ENCODE measurements at regions not wholly inside any gene's neighbourhood (a gene's known extent, or its start where the extent isn't known, plus 50 kb on each side); places are given as distances from the start of the nearest gene placed in this dataset.
"Not testable (repeated sequence)": the region's sequence is repeated elsewhere in the genome, so short reads cannot be mapped to it uniquely, and the experiment has no call there.

DNA sequence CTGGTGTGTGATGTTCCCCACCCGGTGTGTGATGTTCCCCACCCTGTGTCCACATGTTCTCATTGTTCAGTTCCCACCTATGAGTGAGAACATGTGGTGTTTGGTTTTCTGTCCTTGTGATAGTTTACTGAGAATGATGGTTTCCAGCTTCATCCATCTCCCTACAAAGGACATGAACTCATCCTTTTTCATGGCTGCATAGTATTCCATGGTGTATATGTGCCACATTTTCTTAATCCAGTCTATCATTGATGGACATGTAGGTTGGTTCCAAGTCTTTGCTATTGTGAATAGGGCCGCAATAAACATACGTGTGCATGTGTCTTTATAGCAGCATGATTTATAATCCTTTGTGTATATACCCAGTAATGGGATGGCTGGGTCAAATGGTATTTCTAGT, 201.5 kb upstream of the IRAK1BP1 start:
- not testable (repeated sequence) for DNase-seq (ENCODE audit: low read depth)

- no peak for DNase-seq (ENCODE audit: low read depth)
Observed at GRCh38 chr6:78666764-78667163, 200.6 kb upstream of the IRAK1BP1 start.

GRCh38 chr6:78670156-78670555, 197.2 kb upstream of the IRAK1BP1 start:
- no peak for DNase-seq (ENCODE audit: low read depth)

DNA sequence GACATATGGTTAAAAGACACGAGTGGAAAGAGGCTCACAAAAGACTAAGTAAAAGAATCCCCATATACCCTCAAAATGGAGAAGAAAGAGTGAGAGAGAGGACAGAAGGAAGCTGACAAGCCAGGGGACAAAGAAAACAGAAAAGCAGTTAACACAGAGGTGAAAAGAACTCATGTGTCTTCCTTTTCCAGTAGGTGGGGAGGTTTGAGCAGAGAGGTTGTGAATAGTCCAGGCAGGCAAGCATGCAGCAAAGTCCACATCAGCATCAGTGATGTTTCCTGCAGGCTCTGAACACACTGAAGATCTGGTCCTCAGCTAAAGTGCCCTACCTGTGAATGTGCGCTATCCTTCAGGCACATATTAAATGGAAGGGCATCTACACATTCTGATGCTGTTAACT, 196.5 kb upstream of the IRAK1BP1 start:
- no peak for DNase-seq (ENCODE audit: low read depth)

DNA sequence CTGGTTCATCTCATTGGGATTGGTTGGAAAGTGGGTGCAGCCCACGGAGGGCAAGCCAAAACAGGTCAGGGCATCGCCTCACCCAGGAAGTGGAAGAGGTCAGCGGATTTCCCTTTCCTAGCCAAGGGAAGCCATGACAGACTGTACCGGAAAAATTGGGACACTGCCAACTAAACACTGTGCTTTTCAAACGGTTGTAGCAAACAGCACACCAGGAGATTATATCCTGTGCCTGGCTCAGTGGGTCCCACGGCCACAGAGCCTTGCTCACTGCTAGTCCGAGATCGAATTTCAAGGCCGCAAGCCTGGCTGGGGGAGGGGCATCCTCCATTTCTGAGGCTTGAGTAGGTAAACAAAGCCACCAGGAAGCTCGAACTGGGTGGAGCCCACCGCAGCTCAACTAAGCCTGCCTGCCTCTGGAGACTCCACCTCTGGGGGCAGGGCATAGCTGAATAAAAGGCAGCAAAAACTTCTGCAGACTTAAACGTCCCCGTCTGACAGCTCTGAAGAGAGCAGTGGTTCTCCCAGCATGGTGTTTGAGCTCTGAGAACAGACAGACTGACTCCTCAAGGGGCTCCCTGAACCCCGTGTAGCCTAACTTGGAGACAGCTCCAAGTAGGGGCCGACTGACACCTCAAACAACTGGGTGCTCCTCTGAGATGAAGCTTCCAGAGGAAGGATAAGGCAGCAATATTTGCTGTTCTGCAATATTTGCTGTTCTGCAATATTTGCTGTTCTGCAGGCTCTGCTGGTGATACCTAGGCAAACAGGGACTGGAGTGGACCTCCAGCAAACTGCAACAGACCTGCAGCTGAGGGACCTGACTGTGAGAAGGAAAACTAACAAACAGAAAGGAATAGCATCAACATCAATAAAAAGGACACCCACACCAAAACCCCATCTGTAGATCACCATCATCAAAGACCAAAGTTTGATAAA, 191.0 kb upstream of the IRAK1BP1 start:
- not testable (repeated sequence) for DNase-seq (ENCODE audit: low read depth)

DNA sequence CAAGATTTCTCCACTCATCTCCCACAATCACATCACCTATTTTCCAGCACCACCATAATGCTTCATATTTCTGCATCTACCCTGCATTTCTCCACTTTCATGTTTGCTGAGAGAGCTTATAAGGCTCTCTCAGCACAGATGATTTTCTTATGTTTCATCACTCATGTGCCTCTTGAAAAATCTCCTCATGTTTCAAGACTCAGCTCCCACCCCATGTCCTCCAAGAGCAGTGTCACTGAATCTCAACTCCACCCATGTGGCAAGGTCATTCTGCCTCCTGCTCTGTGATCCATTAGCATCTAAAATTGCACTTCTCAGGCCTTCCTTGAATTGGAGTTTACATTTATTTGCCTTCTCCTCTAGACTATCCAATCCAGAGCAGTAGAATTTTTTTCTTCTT, 178.7 kb upstream of the IRAK1BP1 start:
- DNase-seq (ENCODE audit: low read depth): no peak

- no peak for DNase-seq (ENCODE audit: low read depth)
Observed at GRCh38 chr6:78693835-78694234, 173.5 kb upstream of the IRAK1BP1 start.

GRCh38 chr6:78694628-78695027, 172.7 kb upstream of the IRAK1BP1 start:
- not testable (repeated sequence) for DNase-seq (ENCODE audit: low read depth)

GRCh38 chr6:78700991-78701390, 166.4 kb upstream of the IRAK1BP1 start:
- DNase-seq (ENCODE audit: low read depth): peak; percentile 20

DNA sequence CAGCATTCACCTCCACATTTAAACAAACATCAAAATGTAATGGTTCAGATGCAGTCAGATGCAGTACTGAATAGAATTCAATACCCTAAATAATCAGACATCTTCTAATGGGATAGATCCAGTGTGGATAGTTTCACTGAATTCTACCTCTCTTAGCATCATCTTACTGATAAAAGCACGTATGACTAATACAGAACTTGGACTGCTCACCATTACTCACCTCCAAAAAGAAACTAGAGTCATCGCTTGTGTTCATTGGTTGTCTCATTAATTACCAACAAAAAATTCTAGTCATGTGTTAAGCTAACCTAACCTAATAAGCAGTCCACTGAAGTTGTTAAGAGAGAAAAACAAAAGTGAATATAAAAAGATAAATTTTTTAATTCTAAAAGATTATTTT, 165.9 kb upstream of the IRAK1BP1 start:
- DNase-seq (ENCODE audit: low read depth): peak; percentile 75

DNA sequence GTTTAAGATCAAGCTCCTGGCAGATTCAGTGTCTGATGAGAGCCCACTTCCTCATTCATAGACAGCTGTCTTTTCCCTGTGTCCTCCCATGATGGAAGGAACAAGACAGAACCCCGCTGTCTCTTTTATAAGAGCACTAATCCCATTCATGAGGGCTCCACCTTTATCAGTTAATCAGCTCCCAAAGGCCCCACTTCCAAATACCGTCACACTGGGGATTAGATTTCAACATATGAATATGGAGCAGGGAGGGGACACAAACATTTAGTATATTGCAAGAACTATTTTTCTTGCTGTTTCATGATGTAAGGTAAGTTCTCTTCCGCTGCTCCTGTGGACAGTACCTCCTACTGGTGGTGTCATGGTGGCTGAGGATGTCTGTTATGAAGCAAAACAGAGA, 158.3 kb upstream of the IRAK1BP1 start:
- DNase-seq (ENCODE audit: low read depth): no peak

- DNase-seq (ENCODE audit: low read depth): no peak
Observed at GRCh38 chr6:78713564-78713963, 153.8 kb upstream of the IRAK1BP1 start.

DNA sequence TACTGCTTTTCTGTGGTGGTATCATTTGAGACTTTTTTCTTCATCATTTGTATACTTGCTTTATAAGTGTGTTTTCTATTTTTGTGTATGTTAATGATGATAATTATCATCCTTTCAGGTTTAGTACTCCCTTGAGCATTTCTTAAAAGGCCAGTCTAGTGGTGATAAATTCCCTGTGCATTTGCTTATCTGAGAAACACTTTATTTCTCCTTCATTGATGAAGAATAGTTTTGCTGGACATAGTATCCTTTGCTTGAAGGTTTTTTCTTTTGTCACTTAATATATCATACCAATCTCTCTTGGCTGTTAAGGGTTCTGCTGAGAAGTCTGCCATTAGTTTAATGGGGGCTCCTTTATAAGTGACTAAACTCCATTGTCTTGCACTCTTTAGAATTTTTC, 123.2 kb upstream of the IRAK1BP1 start:
- DNase-seq (ENCODE audit: low read depth): no peak

- peak; percentile 37 for DNase-seq (ENCODE audit: low read depth)
Observed at GRCh38 chr6:78746457-78746856, 120.9 kb upstream of the IRAK1BP1 start.

DNA sequence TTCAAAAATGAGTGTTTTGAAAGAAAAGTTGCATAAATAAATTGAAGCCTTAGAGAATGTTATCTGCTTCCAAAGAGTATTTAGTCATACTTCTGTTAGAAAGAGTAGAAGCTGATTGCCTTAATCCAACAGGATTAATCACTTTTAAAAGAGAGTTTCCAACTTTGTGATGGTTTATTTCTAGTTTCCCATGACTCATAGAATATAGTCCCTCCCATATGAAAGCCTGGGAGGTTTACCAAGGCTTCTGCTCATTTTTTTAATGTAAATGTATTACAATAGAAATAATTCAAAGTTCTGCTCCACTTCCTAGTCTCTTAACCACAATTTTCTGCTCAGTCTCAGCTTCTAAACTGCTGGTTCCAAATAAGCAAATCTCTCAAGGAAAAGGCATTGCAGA, 118.0 kb upstream of the IRAK1BP1 start:
- peak; percentile 29 for DNase-seq (ENCODE audit: low read depth)

DNA sequence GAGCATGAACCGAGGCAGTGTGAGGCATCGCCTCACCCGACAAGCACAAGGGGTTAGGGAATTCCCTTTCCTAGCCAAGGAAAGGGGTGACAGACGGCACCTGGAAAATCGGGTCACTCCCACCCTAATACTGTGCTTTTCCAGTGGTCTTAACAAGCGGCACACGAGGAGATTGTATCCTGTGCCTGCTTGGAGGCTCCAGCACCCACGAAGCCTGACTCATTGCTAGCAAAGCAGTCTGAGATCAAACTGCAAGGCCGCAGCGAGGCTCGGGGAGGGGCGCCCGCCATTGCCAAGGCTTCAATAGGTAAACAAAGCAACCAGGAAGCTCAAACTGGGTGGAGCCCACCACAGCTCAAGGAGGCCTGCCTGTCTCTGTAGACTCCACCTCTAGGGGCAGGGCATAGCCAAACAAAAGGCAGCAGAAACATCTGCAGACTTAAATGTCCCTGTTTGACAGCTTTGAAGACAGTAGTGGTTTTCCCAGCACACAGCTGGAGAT, 109.0 kb upstream of the IRAK1BP1 start:
- DNase-seq (ENCODE audit: low read depth): peak; percentile 5

GRCh38 chr6:78768271-78768670, 99.1 kb upstream of the IRAK1BP1 start:
- no peak for DNase-seq (ENCODE audit: low read depth)

DNA sequence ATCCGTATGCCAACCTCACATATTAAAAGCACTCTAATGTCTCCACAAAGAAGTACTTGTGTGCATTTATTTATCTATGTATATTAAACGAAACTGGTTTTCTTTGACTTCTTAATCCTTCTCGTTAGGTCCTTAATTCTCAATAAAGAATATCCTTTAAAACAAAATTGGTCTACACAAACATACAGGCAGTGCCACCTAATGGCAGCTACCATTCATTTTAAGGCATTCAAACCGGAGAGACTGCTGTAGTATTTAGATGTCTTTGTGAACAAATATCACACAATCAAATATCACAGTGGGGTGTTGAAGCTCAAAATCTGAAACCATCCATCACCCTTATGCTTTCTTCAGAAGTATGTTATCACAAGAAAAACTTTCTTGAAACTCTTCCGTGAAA, 96.6 kb upstream of the IRAK1BP1 start:
- DNase-seq (ENCODE audit: low read depth): peak; percentile 3

- no peak for DNase-seq (ENCODE audit: low read depth)
Observed at GRCh38 chr6:78771586-78771985, 95.8 kb upstream of the IRAK1BP1 start.

DNA sequence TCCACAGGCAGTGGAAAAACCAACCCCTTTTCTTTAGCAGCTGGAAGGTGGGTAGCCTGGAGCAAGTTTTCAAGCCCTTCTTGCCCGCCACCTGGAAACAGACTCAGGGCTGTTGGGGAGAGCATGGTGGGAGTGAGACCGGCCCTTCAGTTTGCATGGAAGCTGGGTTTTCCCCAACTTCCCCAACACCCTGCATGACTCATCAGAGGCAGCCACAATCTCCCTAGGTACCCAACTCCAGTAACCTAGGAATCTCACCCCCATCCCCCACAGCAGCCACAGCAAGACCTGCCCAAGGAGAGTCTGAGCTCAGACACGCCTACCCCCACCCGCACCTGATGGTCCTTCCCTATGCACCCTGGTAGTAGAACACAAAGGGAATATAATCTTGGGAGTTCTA, 86.3 kb upstream of the IRAK1BP1 start:
- peak; percentile 19 for DNase-seq (ENCODE audit: low read depth)

- DNase-seq (ENCODE audit: low read depth): not testable (repeated sequence)
Observed at GRCh38 chr6:78783366-78783765, 84.0 kb upstream of the IRAK1BP1 start.

GRCh38 chr6:78797270-78797669, 70.1 kb upstream of the IRAK1BP1 start:
- DNase-seq (ENCODE audit: low read depth): no peak

GRCh38 chr6:78799682-78800081, 67.7 kb upstream of the IRAK1BP1 start:
- DNase-seq (ENCODE audit: low read depth): no peak

All from M059J (cell line).